BE2C (cell line): ENCODE measurements at regions not wholly inside any gene's neighbourhood (a gene's known extent, or its start where the extent isn't known, plus 50 kb on each side); places are given as distances from the start of the nearest gene placed in this dataset.

Experiments
- DNase-seq: peaks from one replicate; pipeline ENCODE4 v3.0.0-alpha.2; 2020
- H3K27me3 ChIP-seq: fragments of 250-450 bp; sonication (Bioruptor Pico); 2 replicates; pipeline ENCODE4 v1.5.1; 2020; ENCODE audit warnings: mild to moderate bottlenecking
- H3K36me3 ChIP-seq: fragments of 250-450 bp; sonication (Bioruptor Pico); 2 replicates; pipeline ENCODE4 v1.5.1; 2020; ENCODE audit warnings: mild to moderate bottlenecking
- H3K4me1 ChIP-seq: fragments of 250-450 bp; sonication (Bioruptor Pico); 2 replicates; pipeline ENCODE4 v1.5.1; 2020
- H3K4me3 ChIP-seq: 2 replicates; pipeline ENCODE4 v1.5.1; 2011; ENCODE audit warnings: low read depth, low read length
- H3K9me3 ChIP-seq: fragments of 250-450 bp; sonication (Bioruptor Pico); 2 replicates; pipeline ENCODE4 v1.5.1; 2020
- TF ChIP-seq, protein P1 (sequence below): IDR thresholded peaks from 2 replicates; pipeline ENCODE4 v1.5.1; 2012; ENCODE audit warnings: mild to moderate bottlenecking, low read depth, low read length

DNA sequence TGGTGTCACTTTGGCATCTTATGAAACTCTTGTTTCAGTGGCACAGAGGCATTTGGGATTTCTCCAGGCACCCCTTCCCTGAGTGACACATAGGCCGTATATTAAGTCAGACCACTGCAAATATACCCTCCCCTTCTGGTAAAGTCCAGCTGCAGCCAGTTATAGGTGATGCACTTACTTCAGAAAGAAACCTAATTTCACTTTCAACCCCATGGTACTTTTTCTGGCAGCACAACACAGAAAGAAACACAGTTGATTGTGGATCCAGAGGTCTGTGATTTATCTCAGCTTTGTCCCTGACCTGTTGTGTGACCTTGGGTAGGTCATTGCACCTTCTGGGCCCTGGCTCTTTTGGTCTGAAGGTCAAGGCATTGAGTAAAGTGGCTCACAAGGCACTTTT, 173.2 kb downstream of the BUB3 start:
- Histone ChIP-seq H3K27me3 (no peaks in the 10 kb centered on the region), H3K4me1 (no peaks in the 10 kb centered on the region), H3K9me3 (no peaks in the 10 kb centered on the region), H3K36me3 (no peaks in the 10 kb centered on the region), H3K4me3 (no peak overlapping the region)
- DNase-seq, result no peak
- TF ChIP-seq, protein P1, sequence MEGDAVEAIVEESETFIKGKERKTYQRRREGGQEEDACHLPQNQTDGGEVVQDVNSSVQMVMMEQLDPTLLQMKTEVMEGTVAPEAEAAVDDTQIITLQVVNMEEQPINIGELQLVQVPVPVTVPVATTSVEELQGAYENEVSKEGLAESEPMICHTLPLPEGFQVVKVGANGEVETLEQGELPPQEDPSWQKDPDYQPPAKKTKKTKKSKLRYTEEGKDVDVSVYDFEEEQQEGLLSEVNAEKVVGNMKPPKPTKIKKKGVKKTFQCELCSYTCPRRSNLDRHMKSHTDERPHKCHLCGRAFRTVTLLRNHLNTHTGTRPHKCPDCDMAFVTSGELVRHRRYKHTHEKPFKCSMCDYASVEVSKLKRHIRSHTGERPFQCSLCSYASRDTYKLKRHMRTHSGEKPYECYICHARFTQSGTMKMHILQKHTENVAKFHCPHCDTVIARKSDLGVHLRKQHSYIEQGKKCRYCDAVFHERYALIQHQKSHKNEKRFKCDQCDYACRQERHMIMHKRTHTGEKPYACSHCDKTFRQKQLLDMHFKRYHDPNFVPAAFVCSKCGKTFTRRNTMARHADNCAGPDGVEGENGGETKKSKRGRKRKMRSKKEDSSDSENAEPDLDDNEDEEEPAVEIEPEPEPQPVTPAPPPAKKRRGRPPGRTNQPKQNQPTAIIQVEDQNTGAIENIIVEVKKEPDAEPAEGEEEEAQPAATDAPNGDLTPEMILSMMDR, result no peak

DNA sequence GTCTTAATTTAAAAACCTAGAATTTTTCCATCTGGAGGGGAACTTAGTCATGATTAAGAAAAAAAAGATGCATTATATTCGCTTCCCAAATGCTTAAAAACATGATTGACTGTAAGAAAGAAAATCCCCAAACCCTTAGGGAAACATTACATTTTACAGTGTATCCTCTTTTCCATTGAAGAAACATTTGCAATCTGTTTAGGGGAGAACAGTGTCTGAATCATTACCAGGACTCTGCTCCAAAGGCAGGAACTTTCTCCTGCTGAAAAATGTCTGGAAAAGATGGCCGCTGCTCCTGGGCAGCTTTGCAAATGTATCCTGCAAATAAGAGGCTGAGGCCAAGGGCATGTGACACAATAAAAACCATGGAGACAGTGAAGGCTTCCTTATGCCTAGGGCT, 173.7 kb downstream of the BUB3 start:
- H3K36me3 ChIP-seq, result no peaks in the 10 kb centered on the region
- no peaks in the 10 kb centered on the region for H3K27me3 ChIP-seq
- no peak for DNase-seq
- H3K9me3 ChIP-seq, result no peaks in the 10 kb centered on the region
- no peaks in the 10 kb centered on the region for H3K4me1 ChIP-seq
- no peak overlapping the region for H3K4me3 ChIP-seq
- TF ChIP-seq, protein P1, result no peak

DNA sequence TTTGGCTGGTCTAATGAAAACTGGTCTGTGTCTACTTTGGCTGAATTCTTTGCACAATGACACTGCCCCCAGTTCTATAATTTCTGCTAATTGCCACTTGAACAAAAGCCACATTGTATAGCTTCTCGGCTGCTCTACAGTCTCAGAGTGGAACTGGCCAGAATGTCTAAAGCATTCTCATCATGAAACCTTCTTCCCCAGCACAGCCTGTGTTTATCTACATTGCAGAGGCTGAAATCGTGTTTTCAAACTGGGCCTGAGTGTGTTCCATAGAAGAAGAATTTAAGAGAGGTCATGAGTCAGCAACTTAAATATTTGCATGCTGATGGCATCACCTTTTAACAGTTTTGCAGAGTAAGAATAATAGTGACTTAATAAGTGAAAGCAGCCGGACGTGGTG, 177.2 kb downstream of the BUB3 start:
- no peak for DNase-seq
- H3K36me3 ChIP-seq, result no peaks in the 10 kb centered on the region
- TF ChIP-seq, protein P1, result no peak
- H3K4me3 ChIP-seq, result no peak overlapping the region
- H3K4me1 ChIP-seq, result no peaks in the 10 kb centered on the region
- no peaks in the 10 kb centered on the region for H3K27me3 ChIP-seq
- H3K9me3 ChIP-seq, result no peaks in the 10 kb centered on the region

DNA sequence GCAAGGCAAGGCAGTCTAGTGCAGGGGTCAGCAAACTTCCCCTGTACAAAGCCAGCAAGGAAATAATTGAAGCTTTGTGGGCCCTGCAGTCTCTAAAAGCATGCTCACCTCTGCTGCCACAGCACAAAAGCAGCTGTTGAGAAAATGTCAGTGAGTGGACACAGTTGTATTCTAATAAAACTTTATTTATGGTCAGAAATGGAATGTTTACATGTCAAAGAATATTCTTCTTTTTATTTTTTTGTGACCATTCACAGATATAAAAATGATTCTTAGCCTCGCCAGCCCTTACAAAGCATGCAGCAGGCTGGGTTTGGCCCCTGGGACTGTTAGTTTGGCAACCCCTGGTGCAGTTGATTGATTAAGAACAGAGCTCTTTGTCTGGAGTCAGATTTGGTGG, 192.4 kb downstream of the BUB3 start:
- Histone ChIP-seq H3K9me3 (no peaks in the 10 kb centered on the region), H3K36me3 (no peaks in the 10 kb centered on the region)

DNA sequence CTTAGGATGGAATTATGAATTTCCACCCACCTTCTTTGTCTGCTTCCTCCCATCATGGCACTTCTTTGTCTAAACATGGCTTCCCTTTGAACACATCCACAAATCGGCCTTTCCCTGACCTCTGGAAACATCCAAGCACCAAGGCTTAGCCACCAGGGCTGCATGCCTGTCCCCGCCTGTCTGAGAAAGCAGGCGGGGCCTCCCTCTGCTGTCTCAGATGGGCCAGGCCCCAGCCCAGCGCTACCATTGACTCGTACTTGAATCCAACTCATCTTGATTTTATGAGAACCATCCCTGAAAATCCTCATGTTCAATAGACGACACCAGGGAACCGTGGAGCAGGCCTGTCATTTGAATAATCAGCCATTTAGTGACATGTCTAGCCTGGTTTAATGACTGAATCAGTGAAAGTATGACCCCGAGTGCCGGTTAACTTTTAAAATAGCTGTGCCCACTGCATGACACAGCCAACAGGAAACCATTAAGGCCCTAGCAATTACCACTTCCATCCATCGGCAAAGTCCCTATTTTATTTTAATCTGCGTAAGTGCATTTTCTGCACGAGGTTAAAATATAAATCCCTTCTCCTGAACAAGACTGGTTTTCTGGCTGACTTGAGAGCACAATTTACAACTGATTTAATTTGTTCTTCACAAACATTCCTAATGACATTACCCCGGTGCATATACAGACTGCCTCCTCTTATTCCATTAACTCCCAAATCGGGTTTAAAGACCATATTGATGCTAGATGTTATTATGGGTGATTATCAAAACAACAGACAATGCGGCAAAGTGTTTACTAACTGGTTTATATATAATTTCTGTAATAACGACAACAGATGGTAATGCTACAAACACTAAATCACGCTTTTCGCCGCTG, 194.7 kb downstream of the BUB3 start:
- H3K9me3 ChIP-seq, result no peaks in the 10 kb centered on the region
- peaks cover 33% of the 10 kb centered on the region for H3K4me1 ChIP-seq
- TF ChIP-seq, protein P1, result no peak; the same call in 1 of the 2 replicates

More for the DNA sequence above, 192.4 kb downstream of the BUB3 start:
- DNase-seq, result no peak
- Histone ChIP-seq H3K4me3 (no peak overlapping the region), H3K27me3 (no peaks in the 10 kb centered on the region), H3K4me1 (peaks cover 33% of the 10 kb centered on the region)
- TF ChIP-seq, protein P1, result no peak

DNA sequence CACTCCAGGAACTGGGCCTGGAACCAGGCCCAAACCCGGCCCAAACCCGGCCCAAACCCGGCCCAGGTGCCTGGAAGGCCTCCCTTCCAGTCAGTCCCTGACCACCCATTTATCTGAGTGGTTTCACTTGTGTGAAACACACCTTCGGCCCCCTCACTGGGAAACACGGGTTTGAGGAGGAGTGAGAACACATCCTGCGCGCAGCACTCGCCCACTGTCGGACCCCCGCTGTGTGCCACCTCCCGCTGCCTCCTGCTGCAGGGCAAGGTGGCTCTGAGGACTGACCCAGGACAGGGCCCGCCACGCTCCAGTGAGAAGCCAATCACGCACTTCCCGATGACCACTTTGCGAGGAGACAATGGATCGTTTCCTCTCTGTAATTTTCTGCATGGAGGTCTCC, 197.5 kb downstream of the BUB3 start:
- Histone ChIP-seq H3K4me1 (peaks cover 43% of the 10 kb centered on the region), H3K9me3 (no peaks in the 10 kb centered on the region), H3K4me3 (no peak overlapping the region), H3K27me3 (no peaks in the 10 kb centered on the region), H3K36me3 (no peaks in the 10 kb centered on the region)
- no peak for DNase-seq
- TF ChIP-seq, protein P1, result no peak

More for the DNA sequence above, 194.7 kb downstream of the BUB3 start:
- DNase-seq, result peak; percentile 56
- H3K27me3 ChIP-seq, result no peaks in the 10 kb centered on the region
- peak overlapping the region; percentile 22 for H3K4me3 ChIP-seq
- no peaks in the 10 kb centered on the region for H3K36me3 ChIP-seq
